ENCODE measurements at regions not wholly inside any gene's neighbourhood (a gene's known extent, or its start where the extent isn't known, plus 50 kb on each side); places are given as distances from the start of the nearest gene placed in this dataset.

GRCh38 chr13:61988810-61989209 lies 573.2 kb upstream of the PCDH20 start:
- Histone ChIP-seq H3K9ac (ENCODE audit: insufficient read depth, low read depth, low read length) (no peak overlapping the region), H2AFZ (ENCODE audit: low read length) (no peak overlapping the region), H3K4me1 (ENCODE audit: insufficient read depth, low read length) (no peaks in the 10 kb centered on the region), H3K9me3 (ENCODE audit: low read length) (no peaks in the 10 kb centered on the region), H3K27me3 (ENCODE audit: control insufficient read depth in 1 of 2, insufficient read depth in 2 of 2, low read length in 2 of 2) (no peaks in the 10 kb centered on the region), H4K20me1 (ENCODE audit: insufficient read depth, low read length) (no peaks in the 10 kb centered on the region), H3K79me2 (ENCODE audit: insufficient read depth, low read length) (no peaks in the 10 kb centered on the region), H3K4me3 (replicated peaks in 1 of 3; ENCODE audit: insufficient read depth in 1 of 3, low read depth in 2 of 3, low read length in 3 of 3) (no peak overlapping the region), H3K4me2 (ENCODE audit: low read depth, low read length) (no peak overlapping the region), H3K36me3 (replicated peaks in 1 of 2; ENCODE audit: control insufficient read depth in 1 of 2, insufficient read depth in 2 of 2, low read length in 2 of 2) (no peaks in the 10 kb centered on the region), H3K27ac (ENCODE audit: extremely low read length, insufficient read depth, low read length) (no peak overlapping the region)
- DNase-seq (ENCODE audit: low spot score) (no peak), ATAC-seq (no peak), FAIRE-seq (no peak)
- no TSS peak for BruUV-seq (replicated peaks)
- in situ Hi-C loops (cut with HindIII; ENCODE audit: extremely low pct_ligation_motif_present, low pct_unique_long_range_greater_than_20kb) (no loop called here), intact Hi-C loops (cut with micrococcal nuclease; ENCODE audit: unreplicated experiment) (no loop called here)
- ChIA-PET CTCF (ENCODE audit: low intra/inter-chr PET ratio, low total read pairs) (no interaction called here), POLR2A (no interaction called here)
- WGBS (ENCODE audit: low lambda C conversion rate) = 0% methylated on average over 2 of the region's 2 CpGs
- TF ChIP-seq ZNF260 (CRISPR knock-in tag; IDR thresholded peaks at IDR 0.05; ENCODE audit: borderline replicate concordance, low read depth) = no peak
- TF ChIP-seq PHF5A (CRISPR knock-in tag; IDR thresholded peaks at IDR 0.05; ENCODE audit: low read depth, unreplicated experiment) = no peak
- no peak for TF ChIP-seq RFX3 (CRISPR knock-in tag; IDR thresholded peaks at IDR 0.05)
- TF ChIP-seq ZNF629 (CRISPR knock-in tag; conservative IDR thresholded peaks at IDR 0.05) = no peak
- TF ChIP-seq DPF2 (CRISPR knock-in tag; IDR thresholded peaks at IDR 0.05; ENCODE audit: borderline replicate concordance, low read depth) = no peak
- no peak for TF ChIP-seq CSRNP2 (CRISPR knock-in tag; conservative IDR thresholded peaks at IDR 0.05; ENCODE audit: low read depth)
- TF ChIP-seq KAT2B (IDR thresholded peaks at IDR 0.05; ENCODE audit: borderline replicate concordance, low read depth, low read length) = no peak
- TF ChIP-seq MTF2 (CRISPR knock-in tag; IDR thresholded peaks at IDR 0.05; ENCODE audit: borderline replicate concordance) = no peak
- TF ChIP-seq GATAD2A (CRISPR knock-in tag; IDR thresholded peaks at IDR 0.05) = no peak
- no peak for TF ChIP-seq ZNF33B (CRISPR knock-in tag; IDR thresholded peaks at IDR 0.05)
- TF ChIP-seq ZNF430 (CRISPR knock-in tag; IDR thresholded peaks at IDR 0.05) = no peak
